Epithelial cell of proximal tubule (primary cell): ENCODE measurements at regions not wholly inside any gene's neighbourhood (a gene's known extent, or its start where the extent isn't known, plus 50 kb on each side); places are given as distances from the start of the nearest gene placed in this dataset.
A peak's percentile ranks its signal among the peaks of the same experiment; 100 is the strongest.

Source experiments
- DNase-seq: peaks from one replicate; pipeline ENCODE4 v3.0.0-alpha.2; 2011; ENCODE audit warnings: low read depth
- H3K4me3 ChIP-seq: 2 replicates; pipeline ENCODE4 v1.5.1; 2011; ENCODE audit warnings: low read depth, mild to moderate bottlenecking, low read length
- TF ChIP-seq, protein P1 (sequence below): conservative IDR thresholded peaks from 2 replicates; pipeline ENCODE4 v1.5.1; 2012; ENCODE audit warnings: low read depth, mild to moderate bottlenecking, low read length

DNA sequence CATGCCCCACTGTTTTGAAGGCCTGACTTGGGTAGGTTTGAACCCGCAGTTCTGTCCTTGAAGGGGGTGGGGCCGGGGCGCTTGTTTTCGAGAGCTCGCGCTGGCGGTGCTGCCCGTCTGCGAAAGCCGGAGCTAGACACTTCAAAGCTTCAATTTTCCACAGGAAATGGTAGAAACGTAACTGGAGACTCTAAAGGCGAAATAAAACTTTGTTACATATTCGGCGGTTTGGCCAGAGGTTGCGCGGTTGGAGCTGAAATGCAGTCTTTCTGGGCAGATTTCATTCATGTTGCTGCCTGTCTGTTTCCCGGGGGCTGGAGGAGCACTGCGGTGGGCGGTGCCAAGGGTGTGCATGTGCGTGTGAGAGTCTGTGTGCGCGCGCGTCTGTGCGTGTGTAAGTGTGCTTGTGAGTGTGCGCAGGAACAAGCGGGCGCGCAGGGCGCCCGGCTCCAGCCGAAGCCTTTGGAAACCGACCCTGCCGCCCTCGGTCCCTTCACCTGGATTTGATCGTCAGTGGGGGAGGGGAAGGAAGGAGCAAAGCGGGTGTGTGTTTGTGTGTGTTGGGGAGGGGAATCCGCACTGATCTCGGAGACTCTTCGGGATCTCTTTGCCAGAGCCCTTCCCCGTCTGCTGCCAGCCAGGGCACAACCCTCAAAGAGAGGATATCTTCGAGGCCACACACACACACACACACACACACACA, 227.7 kb upstream of the CRY1 start:
- no peak for DNase-seq
- peak overlapping the region; percentile 68 for H3K4me3 ChIP-seq
- TF ChIP-seq, protein P1, sequence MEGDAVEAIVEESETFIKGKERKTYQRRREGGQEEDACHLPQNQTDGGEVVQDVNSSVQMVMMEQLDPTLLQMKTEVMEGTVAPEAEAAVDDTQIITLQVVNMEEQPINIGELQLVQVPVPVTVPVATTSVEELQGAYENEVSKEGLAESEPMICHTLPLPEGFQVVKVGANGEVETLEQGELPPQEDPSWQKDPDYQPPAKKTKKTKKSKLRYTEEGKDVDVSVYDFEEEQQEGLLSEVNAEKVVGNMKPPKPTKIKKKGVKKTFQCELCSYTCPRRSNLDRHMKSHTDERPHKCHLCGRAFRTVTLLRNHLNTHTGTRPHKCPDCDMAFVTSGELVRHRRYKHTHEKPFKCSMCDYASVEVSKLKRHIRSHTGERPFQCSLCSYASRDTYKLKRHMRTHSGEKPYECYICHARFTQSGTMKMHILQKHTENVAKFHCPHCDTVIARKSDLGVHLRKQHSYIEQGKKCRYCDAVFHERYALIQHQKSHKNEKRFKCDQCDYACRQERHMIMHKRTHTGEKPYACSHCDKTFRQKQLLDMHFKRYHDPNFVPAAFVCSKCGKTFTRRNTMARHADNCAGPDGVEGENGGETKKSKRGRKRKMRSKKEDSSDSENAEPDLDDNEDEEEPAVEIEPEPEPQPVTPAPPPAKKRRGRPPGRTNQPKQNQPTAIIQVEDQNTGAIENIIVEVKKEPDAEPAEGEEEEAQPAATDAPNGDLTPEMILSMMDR: no peak

DNA sequence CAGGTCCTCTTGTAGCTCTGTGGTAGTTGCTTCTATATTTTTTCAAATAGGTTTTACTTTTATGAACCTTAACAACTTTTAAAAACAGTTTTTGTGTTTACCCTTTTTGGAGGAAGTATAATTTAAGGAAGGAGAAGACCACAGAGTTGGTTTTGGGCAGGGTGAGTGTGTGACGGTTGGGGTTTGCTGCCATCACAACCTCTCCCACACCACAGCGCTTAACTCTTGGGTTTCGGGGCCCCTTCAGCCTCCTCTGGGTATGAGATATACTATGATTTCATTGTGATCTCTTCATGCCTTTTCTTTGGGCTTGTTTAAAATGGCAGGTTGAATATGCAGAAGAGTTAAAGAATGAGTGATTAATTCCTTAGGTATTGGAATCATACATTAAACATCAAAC, 228.7 kb upstream of the CRY1 start:
- TF ChIP-seq, protein P1: no peak
- H3K4me3 ChIP-seq: no peak overlapping the region
- DNase-seq: no peak

DNA sequence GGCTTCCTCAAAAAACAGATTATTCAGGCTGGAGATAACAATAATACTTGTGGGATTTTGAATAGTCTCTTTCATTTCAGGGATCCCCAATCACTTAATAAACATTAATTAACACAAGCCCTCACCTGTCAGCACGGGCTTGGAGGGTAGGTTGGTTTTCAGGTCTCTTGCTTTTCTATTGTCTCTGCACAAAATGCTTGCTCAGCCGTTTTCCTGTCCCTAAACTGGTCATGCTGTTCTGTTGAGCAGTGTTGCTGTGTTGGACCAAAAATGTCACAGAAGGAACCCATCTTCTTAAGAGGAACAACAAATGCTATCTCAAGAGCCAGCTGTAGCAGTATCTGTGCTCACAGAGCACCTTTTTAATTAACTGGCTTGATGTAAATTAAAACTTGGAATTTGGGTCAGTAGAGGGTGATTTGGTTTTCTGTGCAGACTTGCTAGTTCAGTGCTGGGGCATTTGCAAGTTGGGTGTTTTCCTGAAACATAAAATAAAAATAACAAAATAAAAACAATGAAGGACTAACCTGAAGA, 231.8 kb upstream of the CRY1 start:
- TF ChIP-seq, protein P1: no peak
- no peak overlapping the region for H3K4me3 ChIP-seq
- no peak for DNase-seq

DNA sequence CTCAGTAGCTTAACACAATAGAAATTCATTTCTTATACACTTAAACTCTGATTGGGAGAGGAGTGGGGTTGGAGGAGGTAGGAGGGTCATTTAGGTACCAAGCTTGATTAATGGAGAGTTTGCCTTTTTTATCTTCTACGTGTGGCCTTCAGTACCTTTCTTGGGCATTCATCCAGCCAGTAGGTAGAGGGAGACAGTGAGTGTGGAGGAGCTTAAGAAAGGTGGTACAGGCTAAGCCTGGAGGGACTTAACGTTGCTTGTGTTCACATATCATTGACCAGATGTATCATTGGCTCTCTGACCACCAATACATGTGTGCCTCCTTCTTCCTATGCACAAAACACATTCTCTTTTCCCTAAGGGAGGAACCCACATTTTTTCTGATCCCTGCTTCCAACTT, 232.9 kb upstream of the CRY1 start:
- no peak for DNase-seq
- TF ChIP-seq, protein P1: peak; percentile 23
- H3K4me3 ChIP-seq: no peak overlapping the region

DNA sequence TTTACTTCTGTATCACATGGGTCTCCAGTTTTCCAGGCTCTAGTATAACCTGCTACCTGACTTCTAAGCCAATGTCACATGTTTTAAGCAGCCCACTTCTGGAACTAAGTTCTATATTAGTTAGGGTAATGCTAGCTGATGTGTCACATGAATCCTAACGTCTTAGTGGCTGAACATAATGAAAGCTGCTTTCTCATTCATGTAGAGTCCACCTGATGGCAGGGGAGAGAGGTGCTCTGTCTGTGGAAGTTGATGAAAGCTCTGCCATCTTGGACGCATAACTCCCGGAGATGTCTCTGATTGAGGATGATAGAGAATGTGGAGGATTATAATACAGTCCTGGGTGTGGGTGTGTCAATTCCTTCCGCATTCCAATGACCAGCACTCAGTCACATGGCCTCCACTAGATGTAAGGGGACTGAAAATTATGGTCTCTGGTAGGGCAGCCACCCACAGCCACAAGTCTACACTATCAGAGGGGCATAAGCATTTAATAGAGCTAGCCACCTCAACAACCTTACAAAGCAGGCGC, 234.4 kb upstream of the CRY1 start:
- H3K4me3 ChIP-seq: no peak overlapping the region
- TF ChIP-seq, protein P1: no peak
- no peak for DNase-seq

- peak; percentile 78 for DNase-seq
- TF ChIP-seq, protein P1: peak; percentile 1
- H3K4me3 ChIP-seq: no peak overlapping the region
These were observed 235.2 kb upstream of the CRY1 start for GRCh38 chr12:107328442-107329133.
